Tibial nerve (tissue), 4 donors: ENCODE measurements at regions not wholly inside any gene's neighbourhood (a gene's known extent, or its start where the extent isn't known, plus 50 kb on each side); places are given as distances from the start of the nearest gene placed in this dataset.

ENCODE experiments used
- DNase-seq, 2 donors: peaks; one replicate each; pipeline ENCODE4 v3.0.0-alpha.2; 2019; ENCODE audit warnings: low spot score in 2 of 2
- H3K27ac ChIP-seq, 4 donors: fragments of 200-600 bp; sonication (generic) in 3 of 4; one replicate each; pipeline ENCODE4 v1.5.1; 2017 to 2019; ENCODE audit warnings: mild to moderate bottlenecking in 1 of 4
- H3K27me3 ChIP-seq, 2 donors: fragments of 200-600 bp; sonication (generic) in 1 of 2; one replicate each; pipeline versions ENCODE4 v1.5.1 to v1.6.0; 2017 to 2019
- H3K36me3 ChIP-seq, 3 donors: fragments of 200-600 bp; sonication (generic); one replicate each; pipeline ENCODE4 v1.5.1; 2018 to 2019
- H3K4me1 ChIP-seq, 4 donors: fragments of 200-600 bp; sonication (generic) in 3 of 4; one replicate each; pipeline ENCODE4 v1.5.1; 2017 to 2019
- H3K4me3 ChIP-seq, 4 donors: fragments of 200-600 bp; sonication (generic) in 3 of 4; one replicate each; pipeline ENCODE4 v1.5.1; 2017 to 2019; ENCODE audit warnings: mild to moderate bottlenecking in 1 of 4, moderate library complexity in 1 of 4
- H3K9me3 ChIP-seq, 4 donors: fragments of 200-600 bp; sonication (generic) in 3 of 4; one replicate each; pipeline ENCODE4 v1.5.1; 2017 to 2019
- EP300 ChIP-seq, 2 donors: sonication (generic); formaldehyde crosslinking; IDR thresholded peaks; one replicate each; pipeline ENCODE4 v1.6.1; 2017; ENCODE audit warnings: antibody characterized with exemption in 2 of 2, mild to moderate bottlenecking in 1 of 2
- POLR2A ChIP-seq, 2 donors: fragments of 450-650 bp; IDR thresholded peaks; one replicate each; pipeline ENCODE4 v1.6.1; 2017; ENCODE audit warnings: antibody characterized with exemption in 2 of 2, mild to moderate bottlenecking in 2 of 2, moderate library complexity in 2 of 2
- WGBS, 2 donors: methylation state at CpG; one replicate each; pipeline ENCODE4 v1.1.5; 2018; 5-methylcytosine and 5-hydroxymethylcytosine counted together
- TF ChIP-seq, protein P1 (sequence below), 5 experiments: fragments of 200-600 bp in 3 of 5; fragments of 450-650 bp in 2 of 5; sonication (generic) in 3 of 5; IDR thresholded peaks; one replicate each; pipeline ENCODE4 v1.5.1; 2016 to 2019; ENCODE audit warnings: antibody characterized with exemption in 5 of 5, mild to moderate bottlenecking in 3 of 5, moderate library complexity in 2 of 5

DNA sequence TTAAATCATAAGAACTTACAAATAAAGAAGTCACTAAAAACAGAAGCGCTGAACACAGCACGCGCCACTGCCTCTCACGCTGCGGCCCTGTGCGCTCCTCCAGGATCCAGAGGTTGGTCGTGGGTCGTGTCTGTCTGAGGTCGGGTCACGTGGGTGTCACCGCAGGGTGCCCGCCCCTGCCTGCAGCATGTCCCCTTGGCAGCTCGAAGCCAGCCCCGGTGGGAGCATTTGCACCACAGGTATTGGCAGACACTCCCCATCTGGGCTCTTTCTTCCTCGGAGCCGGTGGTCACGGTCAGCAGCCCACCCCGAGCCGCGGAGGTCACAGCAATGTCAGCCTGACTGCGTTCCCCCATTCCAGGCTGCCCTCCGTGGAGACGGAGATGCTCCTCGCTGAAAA, 88.6 kb downstream of the PDGFA start:
- Histone ChIP-seq H3K27me3 (no peaks in the 10 kb centered on the region), H3K9me3 (no peaks in the 10 kb centered on the region), H3K27ac (peak overlapping the region in 1 of 4 donors; percentile 31), H3K36me3 (no peaks in the 10 kb centered on the region), H3K4me1 (peaks cover 0 to under 1% (median under 1%) of the 10 kb centered on the region in 4 donors), H3K4me3 (no peak overlapping the region)
- TF ChIP-seq POLR2A (IDR thresholded peaks at IDR 0.05) (no peak), EP300 (IDR thresholded peaks at IDR 0.05) (no peak)
- TF ChIP-seq, protein P1, sequence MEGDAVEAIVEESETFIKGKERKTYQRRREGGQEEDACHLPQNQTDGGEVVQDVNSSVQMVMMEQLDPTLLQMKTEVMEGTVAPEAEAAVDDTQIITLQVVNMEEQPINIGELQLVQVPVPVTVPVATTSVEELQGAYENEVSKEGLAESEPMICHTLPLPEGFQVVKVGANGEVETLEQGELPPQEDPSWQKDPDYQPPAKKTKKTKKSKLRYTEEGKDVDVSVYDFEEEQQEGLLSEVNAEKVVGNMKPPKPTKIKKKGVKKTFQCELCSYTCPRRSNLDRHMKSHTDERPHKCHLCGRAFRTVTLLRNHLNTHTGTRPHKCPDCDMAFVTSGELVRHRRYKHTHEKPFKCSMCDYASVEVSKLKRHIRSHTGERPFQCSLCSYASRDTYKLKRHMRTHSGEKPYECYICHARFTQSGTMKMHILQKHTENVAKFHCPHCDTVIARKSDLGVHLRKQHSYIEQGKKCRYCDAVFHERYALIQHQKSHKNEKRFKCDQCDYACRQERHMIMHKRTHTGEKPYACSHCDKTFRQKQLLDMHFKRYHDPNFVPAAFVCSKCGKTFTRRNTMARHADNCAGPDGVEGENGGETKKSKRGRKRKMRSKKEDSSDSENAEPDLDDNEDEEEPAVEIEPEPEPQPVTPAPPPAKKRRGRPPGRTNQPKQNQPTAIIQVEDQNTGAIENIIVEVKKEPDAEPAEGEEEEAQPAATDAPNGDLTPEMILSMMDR (IDR thresholded peaks at IDR 0.05), result no peak
- DNase-seq, result no peak
- 85 to 91% methylated on average over 21 to 23 of the region's 24 CpGs for WGBS, 2 donors

DNA sequence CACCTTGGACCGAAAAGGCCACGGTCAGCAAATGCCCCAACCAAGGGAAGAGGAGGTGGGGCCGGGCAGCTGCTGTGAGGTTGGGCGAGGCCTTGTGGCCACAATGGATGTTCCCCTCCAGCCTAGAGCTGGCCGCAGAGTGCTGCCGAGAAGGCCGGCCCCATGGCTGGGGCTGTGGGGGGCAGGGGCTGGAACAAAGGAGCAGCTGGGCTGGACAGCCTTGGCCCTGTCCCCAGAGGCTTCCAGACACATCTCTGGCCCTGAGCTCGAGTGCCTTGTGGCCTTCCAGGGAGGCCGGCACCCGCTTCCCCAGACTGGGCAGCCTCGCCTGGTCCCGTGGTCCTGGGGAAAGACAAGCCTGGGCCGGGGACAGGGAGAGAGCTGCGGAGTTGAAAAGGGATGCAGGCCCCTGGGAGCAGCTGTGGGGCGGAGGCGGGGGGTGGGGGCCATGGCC, 88.0 kb downstream of the PDGFA start:
- no peak overlapping the region for H3K4me3 ChIP-seq
- DNase-seq, result no peak
- H3K36me3 ChIP-seq, result no peaks in the 10 kb centered on the region
- no peaks in the 10 kb centered on the region for H3K9me3 ChIP-seq
- peak overlapping the region in 2 of 4 donors; percentile 31 to 46 for H3K27ac ChIP-seq
- WGBS, 2 donors, result 40 to 63% methylated on average over 14 to 16 of the region's 16 CpGs
- H3K27me3 ChIP-seq, result no peaks in the 10 kb centered on the region
- no peaks in the 10 kb centered on the region for H3K4me1 ChIP-seq
- TF ChIP-seq, protein P1 (IDR thresholded peaks at IDR 0.05), result no peak
- TF ChIP-seq POLR2A (IDR thresholded peaks at IDR 0.05), result no peak
- no peak for TF ChIP-seq EP300 (IDR thresholded peaks at IDR 0.05)

DNA sequence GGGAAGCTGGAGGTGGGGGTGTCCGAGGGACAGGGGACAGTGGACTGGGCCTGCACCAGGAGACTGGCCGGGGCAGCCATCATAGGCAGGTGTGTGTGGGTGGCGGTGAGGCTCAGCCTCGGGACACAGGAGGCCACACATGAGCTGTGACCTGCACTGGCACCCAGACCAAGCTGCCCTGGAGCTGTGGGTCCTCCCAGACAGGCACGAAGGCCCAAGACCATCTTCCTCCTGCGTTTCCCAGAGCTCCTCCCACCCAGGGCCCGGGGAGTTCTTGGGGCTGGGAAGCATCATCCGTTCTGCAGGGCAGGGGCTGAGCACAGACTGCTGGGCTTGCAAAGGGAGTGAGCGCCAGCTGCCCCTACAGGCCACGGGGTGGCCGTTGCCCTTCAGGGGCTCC, 87.4 kb downstream of the PDGFA start:
- Histone ChIP-seq H3K27me3 (no peaks in the 10 kb centered on the region), H3K9me3 (no peaks in the 10 kb centered on the region), H3K4me1 (no peaks in the 10 kb centered on the region), H3K27ac (no peak overlapping the region), H3K36me3 (no peaks in the 10 kb centered on the region), H3K4me3 (no peak overlapping the region)
- TF ChIP-seq POLR2A (IDR thresholded peaks at IDR 0.05), result no peak
- TF ChIP-seq EP300 (IDR thresholded peaks at IDR 0.05), result no peak
- TF ChIP-seq, protein P1 (IDR thresholded peaks at IDR 0.05), result no peak
- 75 to 90% methylated on average over 6 to 8 of the region's 11 CpGs for WGBS, 2 donors
- DNase-seq, result no peak

DNA sequence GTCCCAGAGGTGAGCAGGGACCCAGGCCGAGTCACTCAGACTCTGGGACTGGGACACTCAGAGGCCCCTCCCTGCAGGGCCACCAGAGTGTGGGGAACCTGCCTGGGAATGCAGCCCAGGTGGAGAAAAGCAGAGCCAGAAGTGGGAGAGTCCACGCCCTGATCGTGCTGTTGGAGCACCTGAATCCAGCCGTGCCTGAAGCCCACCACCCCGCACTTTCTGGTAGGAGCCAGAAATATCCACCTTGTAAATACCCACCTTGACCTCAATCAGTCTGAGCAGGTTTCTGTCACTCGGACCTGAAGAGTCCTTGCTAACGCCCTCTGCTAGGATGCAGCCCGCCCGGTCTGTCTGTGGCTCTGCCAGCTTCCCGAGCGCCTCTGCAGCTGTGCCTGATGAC, 86.7 kb downstream of the PDGFA start:
- H3K36me3 ChIP-seq, result no peaks in the 10 kb centered on the region
- H3K27me3 ChIP-seq, result no peaks in the 10 kb centered on the region
- no peak overlapping the region for H3K27ac ChIP-seq
- WGBS, 2 donors, result 94 to 97% methylated on average over 9 to 11 of the region's 11 CpGs
- TF ChIP-seq, protein P1 (IDR thresholded peaks at IDR 0.05), result no peak
- TF ChIP-seq EP300 (IDR thresholded peaks at IDR 0.05) (no peak), POLR2A (IDR thresholded peaks at IDR 0.05) (no peak)
- H3K9me3 ChIP-seq, result no peaks in the 10 kb centered on the region
- DNase-seq, result no peak
- H3K4me1 ChIP-seq, result no peaks in the 10 kb centered on the region
- H3K4me3 ChIP-seq, result no peak overlapping the region

DNA sequence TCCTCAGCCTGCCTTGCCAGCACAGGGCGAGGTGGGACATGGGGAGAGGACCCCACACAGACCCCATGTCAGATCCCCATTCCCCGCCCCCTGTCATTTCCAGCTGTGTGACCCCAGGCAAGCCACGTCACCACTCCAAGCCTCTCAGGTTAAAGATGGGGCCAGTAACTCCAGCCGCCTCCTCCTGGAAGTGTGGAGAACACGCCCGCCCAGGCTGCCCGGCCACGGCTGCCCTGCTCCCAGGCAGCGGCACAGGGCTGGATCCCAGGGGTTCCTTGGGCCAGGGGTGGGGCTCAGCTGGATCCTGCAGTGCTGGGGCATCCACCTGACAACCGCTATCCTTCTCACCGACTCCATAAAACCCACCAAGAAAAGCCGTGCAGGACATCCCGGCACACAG, 86.1 kb downstream of the PDGFA start:
- TF ChIP-seq, protein P1 (IDR thresholded peaks at IDR 0.05), result no peak
- TF ChIP-seq POLR2A (IDR thresholded peaks at IDR 0.05) (no peak), EP300 (IDR thresholded peaks at IDR 0.05) (no peak)
- Histone ChIP-seq H3K36me3 (no peaks in the 10 kb centered on the region), H3K27me3 (no peaks in the 10 kb centered on the region), H3K4me1 (no peaks in the 10 kb centered on the region), H3K27ac (no peak overlapping the region), H3K4me3 (no peak overlapping the region), H3K9me3 (no peaks in the 10 kb centered on the region)
- 87 to 88% methylated on average over 13 of the region's 13 CpGs for WGBS, 2 donors
- no peak for DNase-seq
